ENCODE measurements at regions not wholly inside any gene's neighbourhood (a gene's known extent, or its start where the extent isn't known, plus 50 kb on each side); places are given as distances from the start of the nearest gene placed in this dataset.

DNA sequence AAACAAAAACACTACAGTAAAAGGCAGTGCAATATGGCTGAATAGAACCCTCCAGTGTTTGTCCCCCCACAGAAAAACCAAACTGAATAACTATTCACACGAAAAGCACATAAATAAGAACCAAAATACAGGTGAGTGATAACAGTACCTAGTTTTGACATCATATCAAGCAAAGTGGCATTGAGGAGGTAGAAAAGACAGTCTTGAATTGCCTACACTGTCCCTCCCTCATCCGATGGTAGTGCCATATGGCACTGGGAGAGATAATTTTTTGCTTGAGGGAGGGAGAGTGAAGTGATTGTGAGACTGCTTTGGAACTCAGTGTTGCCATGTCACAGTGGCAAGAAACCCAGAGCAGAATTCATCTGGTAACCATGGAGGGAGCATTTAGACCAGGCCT lies 99.2 kb downstream of the GPR174 start:
- TF ChIP-seq, protein P1, sequence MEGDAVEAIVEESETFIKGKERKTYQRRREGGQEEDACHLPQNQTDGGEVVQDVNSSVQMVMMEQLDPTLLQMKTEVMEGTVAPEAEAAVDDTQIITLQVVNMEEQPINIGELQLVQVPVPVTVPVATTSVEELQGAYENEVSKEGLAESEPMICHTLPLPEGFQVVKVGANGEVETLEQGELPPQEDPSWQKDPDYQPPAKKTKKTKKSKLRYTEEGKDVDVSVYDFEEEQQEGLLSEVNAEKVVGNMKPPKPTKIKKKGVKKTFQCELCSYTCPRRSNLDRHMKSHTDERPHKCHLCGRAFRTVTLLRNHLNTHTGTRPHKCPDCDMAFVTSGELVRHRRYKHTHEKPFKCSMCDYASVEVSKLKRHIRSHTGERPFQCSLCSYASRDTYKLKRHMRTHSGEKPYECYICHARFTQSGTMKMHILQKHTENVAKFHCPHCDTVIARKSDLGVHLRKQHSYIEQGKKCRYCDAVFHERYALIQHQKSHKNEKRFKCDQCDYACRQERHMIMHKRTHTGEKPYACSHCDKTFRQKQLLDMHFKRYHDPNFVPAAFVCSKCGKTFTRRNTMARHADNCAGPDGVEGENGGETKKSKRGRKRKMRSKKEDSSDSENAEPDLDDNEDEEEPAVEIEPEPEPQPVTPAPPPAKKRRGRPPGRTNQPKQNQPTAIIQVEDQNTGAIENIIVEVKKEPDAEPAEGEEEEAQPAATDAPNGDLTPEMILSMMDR (IDR thresholded peaks at IDR 0.05), result no peak
- TF ChIP-seq POLR2A (IDR thresholded peaks at IDR 0.05), result no peak
- no peak for TF ChIP-seq EP300 (IDR thresholded peaks at IDR 0.05)
